Neural progenitor cell (in vitro differentiated cells): ENCODE measurements at regions not wholly inside any gene's neighbourhood (a gene's known extent, or its start where the extent isn't known, plus 50 kb on each side); places are given as distances from the start of the nearest gene placed in this dataset.

Source experiments
- EZH2 ChIP-seq: fragments of 200-600 bp; sonication (generic); IDR thresholded peaks from 2 replicates; pipeline ENCODE4 v1.6.1; 2017; ENCODE audit warnings: antibody characterized with exemption, mild to moderate bottlenecking, moderate library complexity
- TF ChIP-seq, protein P1 (sequence below): fragments of 200-600 bp; sonication (generic); IDR thresholded peaks from 2 replicates; pipeline ENCODE4 v1.5.1; 2017; ENCODE audit warnings: antibody characterized with exemption, mild to moderate bottlenecking

DNA sequence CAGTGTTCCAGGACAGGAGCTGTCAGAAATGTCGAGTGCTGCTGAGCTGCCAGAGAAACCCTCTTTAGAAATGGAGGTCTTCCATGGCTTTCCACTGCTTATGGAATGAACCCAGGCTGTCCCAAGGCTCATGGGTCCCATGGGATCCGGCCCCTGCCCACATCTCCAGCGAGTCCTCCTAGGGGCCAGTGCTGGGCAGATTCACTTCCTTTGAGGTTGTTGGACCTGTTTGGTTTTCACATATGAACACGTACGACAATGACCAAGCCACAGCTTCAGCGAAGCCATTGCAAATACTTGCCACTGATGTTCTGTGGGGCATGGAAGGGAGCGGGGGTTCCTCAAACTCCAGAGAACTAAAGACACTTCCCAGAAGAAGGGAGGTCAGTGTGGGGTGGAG lies 483.3 kb downstream of the TBC1D22A start:
- TF ChIP-seq, protein P1, sequence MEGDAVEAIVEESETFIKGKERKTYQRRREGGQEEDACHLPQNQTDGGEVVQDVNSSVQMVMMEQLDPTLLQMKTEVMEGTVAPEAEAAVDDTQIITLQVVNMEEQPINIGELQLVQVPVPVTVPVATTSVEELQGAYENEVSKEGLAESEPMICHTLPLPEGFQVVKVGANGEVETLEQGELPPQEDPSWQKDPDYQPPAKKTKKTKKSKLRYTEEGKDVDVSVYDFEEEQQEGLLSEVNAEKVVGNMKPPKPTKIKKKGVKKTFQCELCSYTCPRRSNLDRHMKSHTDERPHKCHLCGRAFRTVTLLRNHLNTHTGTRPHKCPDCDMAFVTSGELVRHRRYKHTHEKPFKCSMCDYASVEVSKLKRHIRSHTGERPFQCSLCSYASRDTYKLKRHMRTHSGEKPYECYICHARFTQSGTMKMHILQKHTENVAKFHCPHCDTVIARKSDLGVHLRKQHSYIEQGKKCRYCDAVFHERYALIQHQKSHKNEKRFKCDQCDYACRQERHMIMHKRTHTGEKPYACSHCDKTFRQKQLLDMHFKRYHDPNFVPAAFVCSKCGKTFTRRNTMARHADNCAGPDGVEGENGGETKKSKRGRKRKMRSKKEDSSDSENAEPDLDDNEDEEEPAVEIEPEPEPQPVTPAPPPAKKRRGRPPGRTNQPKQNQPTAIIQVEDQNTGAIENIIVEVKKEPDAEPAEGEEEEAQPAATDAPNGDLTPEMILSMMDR: no peak
- TF ChIP-seq EZH2: no peak
